HCEC 1CT (cell line): ENCODE measurements at regions not wholly inside any gene's neighbourhood (a gene's known extent, or its start where the extent isn't known, plus 50 kb on each side); places are given as distances from the start of the nearest gene placed in this dataset.
A peak's percentile ranks its signal among the peaks of the same experiment; 100 is the strongest.

Source experiments
- DNase-seq: peaks from one replicate; pipeline ENCODE4 v3.0.0-alpha.2; 2017

GRCh38 chr7:16978358-16979244, 96.8 kb upstream of the AGR3 start:
- peak; percentile 91 for DNase-seq

GRCh38 chr7:16980539-16980938, 98.8 kb upstream of the AGR3 start:
- DNase-seq: no peak

- DNase-seq: peak; percentile 55
Observed at GRCh38 chr7:16982640-16983350, 101.0 kb upstream of the AGR3 start.

- no peak for DNase-seq
Observed at GRCh38 chr7:16984375-16984774, 102.6 kb upstream of the AGR3 start.

GRCh38 chr7:16985621-16986020, 103.8 kb upstream of the AGR3 start:
- DNase-seq: no peak

GRCh38 chr7:16986755-16987154, 105.0 kb upstream of the AGR3 start:
- DNase-seq: no peak

GRCh38 chr7:16989811-16990413, 108.1 kb upstream of the AGR3 start:
- peak; percentile 84 for DNase-seq

- peak; percentile 29 for DNase-seq
Observed at GRCh38 chr7:16991551-16991950, 109.8 kb upstream of the AGR3 start.

- DNase-seq: no peak
Observed at GRCh38 chr7:16993543-16993942, 111.8 kb upstream of the AGR3 start.

GRCh38 chr7:16998481-16999051, 116.8 kb upstream of the AGR3 start:
- DNase-seq: no peak

- DNase-seq: no peak
Observed at GRCh38 chr7:16999541-17000267, 117.9 kb upstream of the AGR3 start.

- no peak for DNase-seq
Observed at GRCh38 chr7:17005271-17005670, 123.5 kb upstream of the AGR3 start.

- no peak for DNase-seq
Observed at GRCh38 chr7:17007841-17008240, 126.1 kb upstream of the AGR3 start.

GRCh38 chr7:17009007-17009719, 127.4 kb upstream of the AGR3 start:
- peak; percentile 44 for DNase-seq

- DNase-seq: no peak
Observed at GRCh38 chr7:17009933-17010332, 128.2 kb upstream of the AGR3 start.

GRCh38 chr7:17010637-17011300, 129.0 kb upstream of the AGR3 start:
- DNase-seq: no peak

- DNase-seq: no peak
Observed at GRCh38 chr7:17013204-17013603, 131.4 kb upstream of the AGR3 start.

- no peak for DNase-seq
Observed at GRCh38 chr7:17014686-17015085, 132.9 kb upstream of the AGR3 start.

- peak; percentile 45 for DNase-seq
Observed at GRCh38 chr7:17015598-17016031, 133.8 kb upstream of the AGR3 start.

GRCh38 chr7:17016402-17017010, 134.7 kb upstream of the AGR3 start:
- no peak for DNase-seq

GRCh38 chr7:17019106-17019505, 137.3 kb upstream of the AGR3 start:
- DNase-seq: no peak
